Activated CD8-positive, alpha-beta memory T cell treated with anti-CD3 and anti-CD28 coated beads, Interleukin-2, amount 50 U/mL, for 48 hours (primary cell): ENCODE measurements at regions not wholly inside any gene's neighbourhood (a gene's known extent, or its start where the extent isn't known, plus 50 kb on each side); places are given as distances from the start of the nearest gene placed in this dataset.

Experiments
- DNase-seq: peaks from one replicate; pipeline ENCODE4 v3.0.0-alpha.2; 2020

DNA sequence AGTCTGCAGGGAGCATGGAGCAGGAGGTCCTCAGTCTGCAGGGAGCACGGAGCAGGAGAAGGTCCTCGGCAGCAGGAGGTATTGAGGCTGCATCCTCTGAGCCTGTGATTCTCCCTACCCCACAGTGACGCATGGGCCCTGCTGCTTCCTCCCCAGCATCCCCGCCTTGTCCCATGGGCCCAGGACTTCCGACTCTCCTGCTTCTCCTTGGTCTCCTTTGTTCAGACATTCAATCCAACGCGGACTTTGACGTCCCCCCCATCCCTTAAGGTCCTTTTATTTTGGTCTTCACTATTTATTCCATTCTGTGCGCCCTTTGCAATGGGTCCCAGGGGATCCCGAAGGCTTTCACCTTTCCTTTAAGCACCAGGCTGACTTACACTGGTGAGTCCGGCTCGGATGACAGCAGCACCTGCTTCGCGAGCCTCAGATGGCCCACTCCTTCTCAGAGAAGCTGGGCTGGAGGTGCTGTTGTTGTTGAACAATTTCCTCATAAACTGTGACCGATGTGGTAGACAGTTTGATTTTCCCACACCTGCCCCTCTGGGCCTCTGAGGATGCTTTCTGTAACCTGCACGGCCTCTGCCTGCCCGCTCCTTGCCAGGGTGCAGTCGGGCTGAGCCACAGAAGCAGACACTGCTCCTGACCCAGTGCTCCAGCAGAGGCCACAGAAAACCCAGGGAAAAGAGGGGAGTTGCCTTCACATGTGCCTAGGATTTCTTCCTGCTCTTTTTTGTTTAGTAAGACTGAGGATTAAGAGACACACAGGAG is 407.2 kb upstream of the SHH start:
- peak; percentile 7 for DNase-seq

DNA sequence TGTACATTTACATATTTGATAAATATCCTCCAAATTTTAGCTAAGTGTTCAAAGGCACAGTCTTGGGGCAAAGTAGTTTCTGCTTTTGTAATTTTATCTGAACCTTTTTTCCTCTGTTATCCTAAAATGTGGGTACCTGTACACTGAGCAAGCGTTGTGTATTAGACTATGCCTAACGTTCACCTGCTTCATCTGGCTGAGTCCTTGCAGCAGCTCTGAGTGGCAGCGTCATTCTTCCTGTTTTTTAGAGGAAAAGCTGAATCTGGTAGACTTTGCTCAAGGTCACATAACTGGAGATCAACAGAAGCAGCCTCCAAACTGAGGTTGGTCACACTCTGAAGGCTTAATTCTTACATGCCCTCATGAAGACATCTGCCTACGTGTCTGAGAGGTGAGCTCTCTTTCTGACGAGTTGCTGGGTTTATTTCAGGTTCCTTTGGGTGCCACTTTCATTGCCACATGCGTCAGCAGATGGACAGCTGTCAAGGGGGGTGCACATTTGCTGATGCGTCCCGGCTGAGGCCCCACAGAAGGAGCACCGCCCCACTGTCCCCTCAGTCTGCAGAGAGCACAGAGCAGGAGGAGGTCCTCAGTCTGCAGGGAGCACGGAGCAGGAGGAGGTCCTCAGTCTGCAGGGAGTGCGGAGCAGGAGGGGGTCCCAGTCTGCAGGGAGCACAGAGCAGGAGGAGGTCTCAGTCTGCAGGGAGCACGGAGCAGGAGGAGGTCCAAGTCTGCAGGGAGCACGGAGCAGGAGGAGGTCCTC is 406.5 kb upstream of the SHH start:
- DNase-seq, result peak; percentile 28

DNA sequence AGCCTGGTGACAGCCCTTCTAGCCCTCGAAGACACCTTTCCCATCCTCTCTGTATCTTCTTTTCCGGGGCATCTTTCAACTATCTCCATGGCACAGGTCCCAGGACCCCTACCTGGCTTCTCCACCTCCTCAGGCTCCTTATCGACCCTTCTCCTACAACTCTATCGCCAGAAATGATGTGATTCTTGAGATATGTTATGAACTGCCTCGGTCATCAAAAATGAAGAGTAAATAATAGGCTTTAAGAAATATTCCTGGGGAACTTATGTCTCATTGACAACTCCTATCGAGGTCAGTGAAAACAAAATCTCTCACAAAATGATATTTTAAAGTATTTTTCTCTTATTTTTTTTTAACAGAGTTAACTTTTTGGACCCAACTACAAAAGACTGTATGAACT is 405.5 kb upstream of the SHH start:
- DNase-seq, result no peak

DNA sequence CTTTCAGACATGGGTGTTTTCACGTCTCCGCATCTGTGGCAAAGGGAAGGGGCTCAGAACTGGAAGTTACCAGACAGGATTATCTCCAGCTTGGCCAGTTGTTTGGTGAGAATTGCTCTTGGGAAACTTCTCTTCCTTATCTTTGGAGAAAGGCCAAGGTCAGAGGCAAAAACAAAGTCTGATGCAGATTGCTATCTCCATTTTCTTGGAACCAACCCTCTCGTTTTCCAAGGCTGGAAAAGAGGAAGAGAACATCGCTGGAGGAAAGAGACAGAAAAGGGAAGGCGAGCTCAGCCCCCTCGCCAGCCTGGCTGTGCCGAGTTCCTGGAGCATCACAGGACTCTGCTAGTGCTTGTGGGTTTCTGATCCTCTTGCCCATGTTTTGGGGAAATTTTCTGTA is 396.8 kb upstream of the SHH start:
- no peak for DNase-seq

DNA sequence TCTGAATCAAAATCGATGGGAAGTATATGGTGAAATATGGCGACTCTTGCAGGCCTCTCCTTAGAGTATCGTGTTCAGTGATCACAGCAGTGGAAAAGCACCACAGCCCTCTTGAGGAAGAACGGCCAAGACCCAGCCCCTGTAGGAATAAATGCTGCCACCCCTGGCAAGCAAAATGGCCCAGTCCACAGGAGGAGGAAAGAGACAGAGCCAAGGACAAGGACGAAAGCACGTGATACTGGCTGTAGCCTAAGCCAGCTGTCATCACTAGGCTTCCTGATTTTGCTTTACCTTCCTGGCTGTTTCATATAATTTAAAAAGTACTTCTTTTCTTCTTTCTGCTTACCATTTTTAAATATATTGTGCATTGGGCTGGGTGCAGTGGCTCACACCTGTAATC is 395.0 kb upstream of the SHH start:
- no peak for DNase-seq

DNA sequence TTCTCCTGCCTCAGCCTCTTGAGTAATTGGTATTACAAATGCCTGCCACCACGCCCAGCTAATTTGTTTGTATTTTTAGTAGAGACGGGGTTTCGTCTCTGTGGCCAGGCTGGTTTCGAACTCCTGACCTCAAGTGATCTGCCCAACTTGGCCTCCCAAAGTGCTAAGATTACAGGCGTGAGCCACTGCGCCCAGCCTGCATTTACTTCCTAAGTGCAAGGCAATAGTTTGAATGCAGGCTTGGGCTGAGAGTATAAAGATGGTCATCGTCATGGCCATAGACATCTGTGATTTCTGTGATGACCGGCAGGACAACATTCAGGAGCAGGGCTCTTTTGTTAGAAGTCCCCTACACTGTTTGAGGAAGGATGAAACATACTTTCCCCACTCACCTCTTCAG is 393.9 kb upstream of the SHH start:
- no peak for DNase-seq

DNA sequence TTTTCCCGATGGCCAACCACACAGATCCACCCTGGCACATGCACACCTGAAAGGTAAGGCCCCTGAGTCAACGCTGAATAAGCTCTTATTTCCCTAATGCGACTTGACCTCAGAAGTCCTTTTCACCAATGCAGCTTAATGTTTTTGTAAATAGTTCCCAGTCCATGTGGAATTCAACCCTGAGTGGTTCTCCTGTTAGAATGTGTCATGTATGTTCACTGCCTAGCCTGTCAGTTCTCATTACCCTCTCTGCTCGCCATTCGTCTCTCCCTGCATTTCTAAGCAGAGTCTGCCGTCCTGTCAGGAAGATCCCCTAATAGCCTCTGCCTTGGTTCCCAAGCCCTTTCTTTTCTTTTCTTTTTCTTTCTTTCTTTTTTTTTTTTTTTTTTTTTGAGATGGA is 392.6 kb upstream of the SHH start:
- DNase-seq, result no peak

DNA sequence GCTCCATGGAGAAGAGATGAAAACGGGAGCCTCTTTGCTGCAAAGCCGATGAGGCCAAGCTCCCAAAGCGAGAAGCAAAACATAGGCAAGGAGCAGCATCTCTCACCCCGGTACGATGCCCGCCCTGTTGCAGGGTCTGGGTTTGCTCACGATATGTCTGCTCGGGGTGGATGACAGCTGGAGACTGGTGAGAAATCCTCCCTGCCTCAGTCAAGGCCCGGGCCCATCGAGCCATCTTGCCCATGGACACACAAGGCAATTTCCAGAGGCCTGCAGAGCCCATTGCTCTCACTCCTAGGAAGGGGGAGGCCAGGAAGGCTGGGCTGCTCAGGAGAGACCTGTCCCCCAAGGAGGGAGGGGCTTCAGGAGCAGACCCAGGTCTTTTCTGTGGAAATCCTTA is 391.7 kb upstream of the SHH start:
- DNase-seq, result no peak

DNA sequence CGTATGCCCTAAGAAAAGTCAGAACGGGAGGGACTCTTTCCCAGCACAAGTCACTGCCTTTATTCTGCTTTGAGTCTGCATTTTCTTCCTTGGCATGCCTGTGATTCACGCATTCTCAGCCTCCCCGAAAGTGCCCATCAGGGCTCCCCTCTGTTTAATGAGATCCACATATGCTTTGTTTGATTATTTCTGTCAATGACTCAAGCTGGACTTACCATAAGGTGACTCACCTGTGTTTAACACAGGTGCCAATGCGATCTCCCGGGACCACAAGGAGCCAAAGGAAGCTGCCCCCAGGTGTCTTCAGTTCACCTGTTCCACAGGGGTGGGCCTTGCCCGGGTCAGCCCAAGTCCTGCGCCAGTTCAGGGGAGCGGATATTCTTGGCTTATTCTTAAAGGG is 386.0 kb upstream of the SHH start:
- DNase-seq, result no peak

DNA sequence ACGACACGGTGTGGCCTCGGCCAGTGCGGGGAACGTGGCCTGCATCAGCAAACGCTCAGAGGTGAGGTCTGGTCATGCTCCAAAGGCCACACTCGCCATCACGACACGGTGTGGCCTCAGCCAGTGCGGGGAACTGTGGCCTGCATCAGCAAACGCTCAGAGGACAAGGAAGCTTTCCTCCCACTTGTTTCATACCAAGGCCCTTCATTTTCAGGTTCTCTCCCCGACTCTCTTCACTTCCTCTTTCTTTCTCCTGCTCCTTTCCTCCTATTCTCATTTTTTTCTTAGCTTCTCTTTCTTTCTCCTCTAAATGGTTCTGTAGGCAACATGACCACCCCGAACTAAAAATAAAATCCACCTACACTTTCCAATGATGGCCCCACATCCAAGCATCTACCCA is 384.4 kb upstream of the SHH start:
- DNase-seq, result no peak

DNA sequence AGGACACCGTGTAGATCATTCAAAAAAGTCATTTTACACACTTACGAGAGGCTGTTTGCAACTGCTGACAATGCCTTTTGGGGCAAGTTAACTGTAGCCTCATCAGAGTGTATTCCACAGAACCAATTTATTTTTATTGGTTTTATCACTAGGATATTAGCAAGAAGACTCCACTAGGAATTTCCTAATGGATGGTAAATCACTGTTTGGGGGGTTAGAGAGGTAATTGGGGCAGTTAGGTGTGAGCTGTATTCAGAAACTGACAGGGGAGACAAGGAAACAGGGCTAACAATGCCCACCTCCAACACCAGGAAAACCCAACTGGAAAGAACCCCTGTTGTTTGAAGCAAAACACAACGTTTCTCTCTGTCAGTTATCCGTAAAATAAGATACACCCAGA is 383.0 kb upstream of the SHH start:
- no peak for DNase-seq

DNA sequence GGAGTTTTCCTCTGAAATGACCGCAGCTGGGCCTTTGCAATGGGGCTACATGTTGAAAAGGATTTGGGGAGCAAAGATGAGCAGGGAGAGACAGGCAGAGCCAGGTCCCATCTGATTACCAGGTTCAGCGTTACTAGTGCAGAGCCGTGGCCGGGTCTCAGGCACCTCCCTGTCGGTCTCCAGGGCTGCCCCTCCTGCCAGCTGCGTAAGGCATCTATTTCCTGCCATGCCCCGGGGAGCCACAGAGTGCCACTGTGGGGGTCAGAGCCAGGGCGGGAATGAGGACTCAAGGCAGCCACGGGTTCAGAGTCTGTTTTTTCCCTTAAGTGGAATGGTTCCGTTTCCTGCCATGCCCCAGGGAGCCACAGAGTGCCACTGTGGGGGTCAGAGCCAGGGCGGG is 382.6 kb upstream of the SHH start:
- no peak for DNase-seq

DNA sequence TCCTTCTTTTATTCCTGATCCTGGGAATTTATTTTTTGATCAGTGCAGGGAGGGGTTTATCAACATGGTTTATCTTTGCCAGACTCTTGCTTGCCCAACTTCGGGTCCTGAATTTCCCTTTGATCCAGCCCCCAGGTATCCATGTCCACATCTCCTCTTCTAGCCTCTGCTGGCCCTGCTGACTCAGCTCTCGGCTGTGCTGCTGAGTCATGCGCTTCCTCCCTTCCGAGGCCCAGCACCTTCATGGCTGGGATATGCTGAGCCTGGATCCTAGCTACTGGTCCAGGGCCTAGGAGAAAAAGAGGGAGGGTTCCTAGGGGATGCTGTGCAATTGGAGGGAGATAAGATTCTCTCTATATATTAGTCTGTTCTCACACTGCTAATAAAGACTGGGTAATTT is 380.7 kb upstream of the SHH start:
- no peak for DNase-seq

DNA sequence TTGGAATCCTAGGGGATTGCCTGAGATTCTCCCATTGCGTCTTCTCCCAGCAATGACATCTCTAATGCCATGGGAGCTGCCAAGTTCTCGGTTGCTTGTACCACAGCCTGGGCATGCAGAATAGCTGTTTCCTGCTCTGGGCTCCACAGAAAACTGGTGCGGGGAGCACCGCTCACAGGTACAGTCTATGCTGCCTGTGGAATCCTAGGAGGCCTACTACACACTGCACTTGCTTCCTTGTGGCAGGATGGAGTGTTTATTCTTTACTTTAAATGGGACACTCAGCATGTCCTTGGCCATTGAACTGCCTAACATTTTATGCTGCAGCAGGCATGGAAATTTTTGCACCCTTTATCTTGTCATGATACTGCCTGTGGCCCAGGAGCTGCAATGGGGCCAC is 378.8 kb upstream of the SHH start:
- no peak for DNase-seq

DNA sequence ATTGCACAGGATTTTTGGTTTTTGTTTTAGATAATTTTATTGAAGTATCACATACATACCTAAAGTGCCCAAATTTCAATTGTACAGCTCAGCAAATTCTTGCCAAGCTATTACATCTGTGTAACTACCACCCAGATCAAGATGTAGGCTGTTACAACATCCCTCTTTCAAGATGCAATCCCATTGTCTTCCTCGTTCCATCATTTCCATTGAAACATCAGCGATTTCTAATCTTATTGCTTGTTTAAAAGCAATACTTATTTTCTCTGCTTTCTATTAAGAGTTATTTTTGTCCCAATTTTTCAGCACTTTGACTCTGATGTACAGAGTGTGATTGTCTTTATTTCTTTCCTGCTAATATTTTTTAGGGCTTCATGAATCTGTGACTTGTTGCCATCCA is 372.8 kb upstream of the SHH start:
- DNase-seq, result no peak

DNA sequence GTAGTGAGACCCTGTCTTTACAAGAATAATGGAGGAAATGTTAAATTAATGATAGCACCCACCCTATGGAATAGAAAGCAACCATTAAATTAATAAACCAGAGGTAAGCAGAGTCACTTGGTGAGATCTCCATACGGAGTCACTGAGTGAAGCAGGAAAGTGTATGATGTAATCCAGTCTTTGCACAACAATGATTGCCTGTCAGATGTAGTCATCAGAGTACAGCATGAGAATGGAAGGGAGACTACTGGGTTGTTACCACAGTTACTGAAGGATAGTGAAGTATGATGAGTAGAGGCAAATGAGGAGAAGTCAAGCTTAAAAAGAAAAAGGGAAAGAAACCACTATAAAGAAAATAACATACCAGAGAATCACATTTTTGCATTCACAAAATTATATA is 371.9 kb upstream of the SHH start:
- DNase-seq, result no peak

DNA sequence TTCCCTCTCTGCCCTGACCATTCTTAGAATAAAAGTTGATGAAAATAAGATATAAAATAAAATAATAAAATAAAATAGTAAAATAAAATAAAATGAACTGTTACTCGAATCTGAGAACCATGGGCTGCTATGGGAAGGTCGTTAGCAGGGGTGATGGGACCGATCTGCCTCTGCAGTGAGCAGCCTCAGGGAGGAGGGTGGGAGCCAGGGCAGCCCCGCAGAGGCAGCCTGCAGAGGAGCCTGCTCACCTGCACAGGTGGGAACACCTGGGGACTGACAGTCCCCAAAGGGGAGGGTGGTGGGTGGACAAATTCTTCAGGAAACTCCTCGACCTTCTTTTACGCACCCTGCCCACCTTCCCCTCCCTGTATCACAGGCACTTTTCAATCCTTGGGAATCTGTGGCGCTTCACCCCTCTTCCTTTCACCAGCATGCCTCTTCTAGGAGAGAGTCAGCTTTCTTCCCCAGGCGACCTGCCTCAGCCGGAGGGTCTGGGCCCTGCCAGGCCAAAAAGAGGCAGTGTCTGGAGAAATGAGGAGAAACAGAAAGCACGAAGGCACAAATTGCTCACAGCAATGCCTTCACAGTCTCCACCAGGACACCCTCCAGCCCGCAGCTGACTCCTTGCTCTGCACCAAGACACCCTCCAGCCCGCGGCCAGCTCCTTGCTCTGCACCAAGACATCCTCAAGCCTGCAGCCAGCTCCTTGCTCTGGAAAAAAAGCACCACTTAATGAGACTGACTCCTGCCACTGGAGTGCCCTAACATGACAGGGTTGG is 368.4 kb upstream of the SHH start:
- DNase-seq, result no peak

DNA sequence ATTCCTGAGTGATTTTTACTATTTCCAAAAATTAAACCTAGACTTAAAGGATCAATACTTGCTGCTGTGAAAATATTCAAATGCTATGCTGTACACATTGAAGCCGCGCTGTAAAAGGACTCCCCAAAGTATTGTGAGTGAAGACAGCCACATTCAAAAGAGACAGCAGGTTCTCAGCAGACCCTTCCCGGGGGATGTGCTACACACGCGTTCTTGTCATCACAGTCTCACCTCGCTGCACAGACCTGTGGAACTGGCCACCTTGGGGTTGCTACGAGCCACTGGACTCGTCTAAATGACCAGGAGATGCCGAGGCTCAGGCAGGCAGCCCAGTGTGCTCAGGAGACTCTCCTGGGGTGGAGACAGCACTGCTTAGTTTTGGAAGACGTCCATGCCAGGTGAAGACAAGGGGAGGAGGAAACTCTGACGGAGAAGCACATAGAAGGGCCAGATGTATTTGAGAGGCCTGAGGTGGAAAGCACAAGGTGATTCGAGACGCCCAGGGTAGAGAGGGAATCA is 367.7 kb upstream of the SHH start:
- DNase-seq, result no peak

DNA sequence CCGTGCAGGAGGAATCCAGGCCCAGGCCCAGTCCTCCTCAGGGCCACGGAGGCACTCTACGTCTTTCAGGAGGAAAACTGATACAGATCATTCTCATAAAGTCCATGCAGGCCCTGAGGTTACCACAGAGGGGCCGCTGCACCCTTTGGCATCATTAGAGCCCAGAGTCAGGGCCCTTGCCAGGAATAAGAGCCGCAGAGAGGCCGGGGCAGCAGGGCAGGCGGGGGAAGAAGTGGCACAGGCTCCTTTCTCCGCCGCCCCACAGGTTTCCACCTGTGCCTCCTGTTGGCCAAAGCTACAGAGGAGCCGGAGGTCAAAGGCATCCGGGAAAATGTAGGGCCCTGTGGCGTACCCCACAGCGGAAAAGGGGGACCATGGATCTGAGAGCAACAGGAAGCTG is 366.6 kb upstream of the SHH start:
- DNase-seq, result peak; percentile 26

DNA sequence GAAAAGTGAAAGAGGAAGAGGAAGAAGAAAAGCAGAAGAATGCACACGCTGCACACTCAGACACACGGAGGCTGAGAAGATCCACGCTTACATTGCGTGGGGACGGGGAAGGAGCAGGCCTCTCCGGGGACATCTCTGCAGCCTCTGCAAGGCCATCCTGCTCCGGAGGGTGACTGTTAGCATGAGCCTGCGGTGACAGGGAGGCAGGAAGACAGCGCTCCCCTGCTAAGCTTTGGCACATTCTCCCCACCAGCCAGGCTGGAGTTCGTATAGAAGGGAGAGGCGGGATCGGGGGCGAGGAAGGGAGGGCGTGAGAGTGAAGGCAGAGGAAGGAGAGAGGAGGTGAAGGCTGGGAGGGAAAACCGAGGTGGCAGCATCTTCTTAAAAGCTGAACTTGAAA is 366.0 kb upstream of the SHH start:
- peak; percentile 32 for DNase-seq

DNA sequence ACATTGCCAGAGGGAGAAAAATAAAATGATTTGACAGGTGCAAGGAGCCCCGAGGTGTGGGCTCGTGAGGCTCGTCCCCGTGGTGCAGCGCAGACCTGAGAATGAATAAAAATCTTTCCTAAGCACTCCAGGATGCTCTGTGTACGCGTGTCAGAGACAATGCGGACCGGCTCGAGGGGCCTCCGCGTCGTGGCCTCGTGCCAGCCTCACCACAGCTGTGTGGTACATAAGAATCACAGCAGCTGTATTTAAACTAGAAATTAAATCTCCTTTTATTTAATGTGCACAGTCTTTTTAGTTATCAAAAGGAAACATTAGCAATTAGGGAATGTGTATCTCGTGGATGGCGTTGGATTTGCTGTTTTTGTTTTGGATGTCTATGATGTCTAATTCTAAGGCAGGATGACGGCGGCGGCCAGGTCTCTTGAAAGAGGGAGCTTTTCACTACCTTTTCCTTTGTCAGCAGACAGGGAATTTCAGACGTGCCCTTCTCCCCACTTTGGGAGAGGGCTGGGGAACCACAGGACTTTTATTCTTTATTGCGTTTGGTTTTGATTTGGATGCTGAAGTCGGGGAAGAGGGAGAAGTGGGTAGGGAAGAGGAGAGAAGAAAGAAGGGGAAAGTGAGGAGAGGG is 365.3 kb upstream of the SHH start:
- DNase-seq, result no peak

DNA sequence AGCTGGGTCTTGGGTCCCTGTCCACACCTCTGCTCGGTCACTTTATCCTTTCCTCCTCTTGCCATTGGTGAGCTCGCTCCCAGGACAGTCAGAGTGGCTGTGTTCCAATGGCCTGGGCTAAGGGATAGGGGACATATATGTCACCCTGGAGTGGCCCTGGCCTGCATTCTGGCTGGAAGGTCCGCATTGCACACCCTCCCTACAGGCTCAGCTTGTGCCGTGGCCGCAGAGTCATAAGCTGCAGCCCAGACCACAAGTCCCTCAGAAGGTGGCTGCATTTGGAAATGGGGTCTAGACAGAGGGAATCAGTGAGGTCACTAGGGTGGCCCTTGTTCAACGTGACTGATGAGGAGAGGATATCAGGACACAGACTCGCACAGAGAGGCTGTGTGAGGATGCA is 363.8 kb upstream of the SHH start:
- no peak for DNase-seq

DNA sequence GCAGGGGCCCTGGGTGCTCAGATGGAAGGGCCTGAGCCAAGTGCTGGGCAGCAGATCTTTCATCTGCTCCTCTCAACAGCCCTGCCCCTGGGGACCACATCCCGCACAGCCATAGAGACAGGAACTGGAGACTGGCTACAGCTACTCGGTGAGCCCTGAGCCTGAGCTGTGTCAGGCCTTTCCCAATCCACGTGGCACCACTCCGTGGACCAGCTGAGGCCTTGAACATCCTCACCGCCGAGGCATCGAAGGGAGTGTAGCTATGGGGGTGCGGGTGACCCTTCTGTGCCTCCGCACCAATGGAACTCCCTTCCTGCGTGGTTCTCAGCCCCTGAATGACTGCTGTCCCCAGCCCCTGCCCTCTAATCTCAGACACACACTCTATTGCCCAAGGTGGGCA is 362.7 kb upstream of the SHH start:
- no peak for DNase-seq
